H9 (cell line): ENCODE measurements at regions not wholly inside any gene's neighbourhood (a gene's known extent, or its start where the extent isn't known, plus 50 kb on each side); places are given as distances from the start of the nearest gene placed in this dataset.

Experiments
- DNase-seq: peaks from one replicate; pipeline ENCODE4 v3.0.0-alpha.2; 2017
- H2AFZ ChIP-seq: one replicate; pipeline ENCODE4 v1.6.1; 2013; ENCODE audit warnings: mild to moderate bottlenecking, low read length, control low read depth, moderate library complexity
- H2AK5ac ChIP-seq: 2 replicates; pipeline ENCODE4 v1.6.1; 2013; ENCODE audit warnings: low read length, control low read depth, mixed read lengths; ENCODE audit not compliant: insufficient read length
- H2BK120ac ChIP-seq: one replicate; pipeline ENCODE4 v1.6.1; 2013; ENCODE audit warnings: low read depth, mild to moderate bottlenecking, low read length, control low read depth, inconsistent platforms; ENCODE audit not compliant: poor library complexity, severe bottlenecking
- H2BK12ac ChIP-seq: 2 replicates; pipeline ENCODE4 v1.6.1; 2013; ENCODE audit warnings: low read length, control low read depth, mixed read lengths, low read depth; ENCODE audit not compliant: insufficient read length
- H2BK15ac ChIP-seq: 2 replicates; pipeline ENCODE4 v1.6.1; 2013; ENCODE audit warnings: low read depth, low read length, control low read depth
- H2BK20ac ChIP-seq: one replicate; pipeline ENCODE4 v1.6.1; 2013; ENCODE audit warnings: low read depth, mild to moderate bottlenecking, low read length, control low read depth, inconsistent platforms; ENCODE audit not compliant: poor library complexity, severe bottlenecking
- H2BK5ac ChIP-seq: 2 replicates; pipeline ENCODE4 v1.6.1; 2013; ENCODE audit warnings: low read length, control low read depth, mixed read lengths; ENCODE audit not compliant: insufficient read length
- H3K14ac ChIP-seq: 2 replicates; pipeline ENCODE4 v1.6.1; 2013; ENCODE audit warnings: low read length, control low read depth; ENCODE audit not compliant: insufficient read depth
- H3K18ac ChIP-seq: 2 replicates; pipeline ENCODE4 v1.6.1; 2013; ENCODE audit warnings: low read depth, mild to moderate bottlenecking, mixed read lengths, low read length, control low read depth; ENCODE audit not compliant: insufficient read length
- H3K23ac ChIP-seq: 2 replicates; pipeline ENCODE4 v1.6.1; 2013; ENCODE audit warnings: low read length, control low read depth, mixed read lengths, low read depth; ENCODE audit not compliant: insufficient read length
- H3K23me2 ChIP-seq: 2 replicates; pipeline ENCODE4 v1.6.1; 2013; ENCODE audit warnings: low read depth, mild to moderate bottlenecking, mixed read lengths, low read length, control low read depth; ENCODE audit not compliant: insufficient read length, poor library complexity, severe bottlenecking
- H3K27ac ChIP-seq: 2 replicates; pipeline ENCODE4 v1.5.1; 2013; ENCODE audit warnings: low read length, control low read depth, mixed read lengths, low read depth; ENCODE audit not compliant: insufficient read length
- H3K27me3 ChIP-seq: 2 replicates; pipeline ENCODE4 v1.6.1; 2013; ENCODE audit warnings: low read length, control low read depth, inconsistent platforms; ENCODE audit not compliant: insufficient read depth
- H3K4ac ChIP-seq: 2 replicates; pipeline ENCODE4 v1.6.1; 2013; ENCODE audit warnings: low read depth, mild to moderate bottlenecking, control low read depth, inconsistent platforms, low read length, moderate library complexity
- H3K4me1 ChIP-seq: 2 replicates; pipeline ENCODE4 v1.6.1; 2013; ENCODE audit warnings: low read length, control low read depth, inconsistent platforms; ENCODE audit not compliant: insufficient read depth
- H3K4me2 ChIP-seq: 2 replicates; pipeline ENCODE4 v1.6.1; 2013; ENCODE audit warnings: low read length, control low read depth, mixed read lengths; ENCODE audit not compliant: insufficient read length, insufficient read depth
- H3K56ac ChIP-seq: 2 replicates; pipeline ENCODE4 v1.6.1; 2013; ENCODE audit warnings: low read depth, mild to moderate bottlenecking, mixed read lengths, low read length, control low read depth; ENCODE audit not compliant: insufficient read length
- H3K79me1 ChIP-seq: 2 replicates; pipeline ENCODE4 v1.6.1; 2013; ENCODE audit warnings: low read depth, mild to moderate bottlenecking, moderate library complexity, low read length, control low read depth, inconsistent platforms; ENCODE audit not compliant: insufficient read depth, poor library complexity, severe bottlenecking
- H3K79me2 ChIP-seq: 2 replicates; pipeline ENCODE4 v1.6.1; 2013; ENCODE audit warnings: low read length, control low read depth, inconsistent platforms; ENCODE audit not compliant: insufficient read depth
- H3K9ac ChIP-seq: 2 replicates; pipeline ENCODE4 v1.6.1; 2013; ENCODE audit warnings: low read length, control low read depth, mixed read lengths; ENCODE audit not compliant: insufficient read length; ENCODE audit errors: extremely low read depth
- H3K9me3 ChIP-seq: one replicate; pipeline ENCODE4 v1.6.1; 2013; ENCODE audit warnings: low read depth, low read length, inconsistent platforms; ENCODE audit not compliant: control insufficient read depth
- H3T11ph ChIP-seq: one replicate; pipeline ENCODE4 v1.6.1; 2013; ENCODE audit warnings: mild to moderate bottlenecking, low read length, control low read depth, inconsistent platforms
- H4K20me1 ChIP-seq: one replicate; pipeline ENCODE4 v1.6.1; 2013; ENCODE audit not compliant: control insufficient read depth, insufficient read length, insufficient read depth
- H4K5ac ChIP-seq: 2 replicates; pipeline ENCODE4 v1.6.1; 2013; ENCODE audit warnings: low read depth, mild to moderate bottlenecking, mixed read lengths, low read length, control low read depth; ENCODE audit not compliant: insufficient read length
- H4K8ac ChIP-seq: replicated peaks from 2 replicates; pipeline ENCODE4 v1.6.1; 2013; ENCODE audit warnings: low read length, control low read depth, mixed read lengths, low read depth; ENCODE audit not compliant: insufficient read length
- H4K91ac ChIP-seq: 2 replicates; pipeline ENCODE4 v1.6.1; 2013; ENCODE audit warnings: low read depth, mild to moderate bottlenecking, moderate library complexity, mixed read lengths, low read length, control low read depth; ENCODE audit not compliant: insufficient read length
- H3K27ac Mint-ChIP-seq, 3 experiments: 2 replicates in 2 of 3; 3 replicates in 1 of 3; pipeline ENCODE4 v1.8.0; 2020 to 2021; ENCODE audit warnings: mixed read lengths in 3 of 3, mild to moderate bottlenecking in 1 of 3, moderate library complexity in 1 of 3
- H3K27me3 Mint-ChIP-seq: 2 replicates; pipeline ENCODE4 v1.8.0; 2021; ENCODE audit warnings: low read depth, mild to moderate bottlenecking, moderate library complexity, mixed read lengths
- H3K36me3 Mint-ChIP-seq, 3 experiments: 2 replicates in 2 of 3; 3 replicates in 1 of 3; pipeline ENCODE4 v1.8.0; 2020 to 2021; ENCODE audit warnings: low read depth in 3 of 3, mixed read lengths in 3 of 3; ENCODE audit not compliant: insufficient read depth in 1 of 3
- H3K4me1 Mint-ChIP-seq, 2 experiments: 2 replicates each; pipeline ENCODE4 v1.8.0; 2020; ENCODE audit warnings: mixed read lengths in 2 of 2
- H3K4me3 Mint-ChIP-seq, 2 experiments: 2 replicates in 1 of 2; 3 replicates in 1 of 2; pipeline ENCODE4 v1.8.0; 2020 to 2021; ENCODE audit warnings: mild to moderate bottlenecking in 2 of 2, mixed read lengths in 2 of 2, moderate library complexity in 1 of 2
- H3K9me3 Mint-ChIP-seq, 2 experiments: 2 replicates in 1 of 2; 3 replicates in 1 of 2; pipeline ENCODE4 v1.8.0; 2020; ENCODE audit warnings: mild to moderate bottlenecking in 2 of 2, mixed read lengths in 2 of 2, moderate library complexity in 1 of 2
- WGBS: extraction: QIAGEN DNeasy Blood & Tissue Kit; methylation state at CpG from one replicate; pipeline ENCODE4 v1.1.7; 2013; ENCODE audit warnings: missing lambda C conversion rate, low lambda C conversion rate, mixed read lengths; ENCODE audit not compliant: insufficient read length; ENCODE audit errors: extremely low coverage; 5-methylcytosine and 5-hydroxymethylcytosine counted together
- TF ChIP-seq, protein P1 (sequence below): fragments of 200-600 bp; sonication (generic); conservative IDR thresholded peaks from 3 replicates; pipeline ENCODE4 v1.8.0; 2021; ENCODE audit warnings: antibody characterized with exemption, mild to moderate bottlenecking

- H3K79me1 ChIP-seq, result no peaks in the 10 kb centered on the region
- TF ChIP-seq, protein P1, sequence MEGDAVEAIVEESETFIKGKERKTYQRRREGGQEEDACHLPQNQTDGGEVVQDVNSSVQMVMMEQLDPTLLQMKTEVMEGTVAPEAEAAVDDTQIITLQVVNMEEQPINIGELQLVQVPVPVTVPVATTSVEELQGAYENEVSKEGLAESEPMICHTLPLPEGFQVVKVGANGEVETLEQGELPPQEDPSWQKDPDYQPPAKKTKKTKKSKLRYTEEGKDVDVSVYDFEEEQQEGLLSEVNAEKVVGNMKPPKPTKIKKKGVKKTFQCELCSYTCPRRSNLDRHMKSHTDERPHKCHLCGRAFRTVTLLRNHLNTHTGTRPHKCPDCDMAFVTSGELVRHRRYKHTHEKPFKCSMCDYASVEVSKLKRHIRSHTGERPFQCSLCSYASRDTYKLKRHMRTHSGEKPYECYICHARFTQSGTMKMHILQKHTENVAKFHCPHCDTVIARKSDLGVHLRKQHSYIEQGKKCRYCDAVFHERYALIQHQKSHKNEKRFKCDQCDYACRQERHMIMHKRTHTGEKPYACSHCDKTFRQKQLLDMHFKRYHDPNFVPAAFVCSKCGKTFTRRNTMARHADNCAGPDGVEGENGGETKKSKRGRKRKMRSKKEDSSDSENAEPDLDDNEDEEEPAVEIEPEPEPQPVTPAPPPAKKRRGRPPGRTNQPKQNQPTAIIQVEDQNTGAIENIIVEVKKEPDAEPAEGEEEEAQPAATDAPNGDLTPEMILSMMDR, result no peak
- H2BK20ac ChIP-seq, result no peak overlapping the region
- H3K4me3 Mint-ChIP-seq, result peak overlapping the region in 1 of 2 experiments; percentile 50; a peak in 1 of 5 replicates
- H3K27me3 Mint-ChIP-seq, result no peaks in the 10 kb centered on the region
- no peaks in the 10 kb centered on the region for H3K79me2 ChIP-seq
- DNase-seq, result peak; percentile 86
- no peaks in the 10 kb centered on the region; a peak in 1 of 7 replicates for H3K36me3 Mint-ChIP-seq
- H2AFZ ChIP-seq, result no peak overlapping the region
- H3K23me2 ChIP-seq, result no peaks in the 10 kb centered on the region
- H2BK5ac ChIP-seq, result no peak overlapping the region
- no peak overlapping the region for H3K14ac ChIP-seq
- no peaks in the 10 kb centered on the region for H3K9me3 ChIP-seq
- H3K56ac ChIP-seq, result no peak overlapping the region
- H3T11ph ChIP-seq, result no peak overlapping the region
- H3K23ac ChIP-seq, result no peak overlapping the region
- no CpG with 5 or more reads among the region's 7 CpGs for WGBS
- H4K20me1 ChIP-seq, result no peaks in the 10 kb centered on the region
- no peak overlapping the region for H4K91ac ChIP-seq
- H4K5ac ChIP-seq, result no peak overlapping the region
- peaks cover 0 to 45% of the 10 kb centered on the region in 2 experiments; a peak in 2 of 5 replicates for H3K9me3 Mint-ChIP-seq
- no peak overlapping the region for H3K4ac ChIP-seq
- H3K4me2 ChIP-seq, result no peak overlapping the region
- peaks cover 47 to 64% of the 10 kb centered on the region in 2 experiments for H3K4me1 Mint-ChIP-seq
- peak overlapping the region; percentile 62 for H3K18ac ChIP-seq
- no peak overlapping the region for H2AK5ac ChIP-seq
- peaks cover 30% of the 10 kb centered on the region for H3K4me1 ChIP-seq
- H3K9ac ChIP-seq, result no peak overlapping the region
- no peak overlapping the region for H2BK120ac ChIP-seq
- H3K27ac ChIP-seq, result no peak overlapping the region
- no peak overlapping the region for H2BK15ac ChIP-seq
- no peak overlapping the region for H4K8ac ChIP-seq
- no peaks in the 10 kb centered on the region for H3K27me3 ChIP-seq
- H2BK12ac ChIP-seq, result peak overlapping the region; percentile 47
- peak overlapping the region; percentile 34 to 98 (median 85); a peak in 6 of 7 replicates for H3K27ac Mint-ChIP-seq
Measured at GRCh38 chrX:107565931-107566603, 62.2 kb upstream of the PRPS1 start.
